H1 (cell line): ENCODE measurements at regions not wholly inside any gene's neighbourhood (a gene's known extent, or its start where the extent isn't known, plus 50 kb on each side); places are given as distances from the start of the nearest gene placed in this dataset.
A peak's percentile ranks its signal among the peaks of the same experiment; 100 is the strongest.

Source experiments
- CTCF ChIA-PET: fragments of 300-600 bp; sonication (Branson Sonifier 250); formaldehyde crosslinking; loops from one replicate; lab custom pipeline; 2021; ENCODE audit not compliant: partially characterized antibody; lab: Charles Lee
- POLR2A ChIA-PET: fragments of 300-600 bp; sonication (Branson Sonifier 250); formaldehyde crosslinking; loops from one replicate; lab custom pipeline; 2021; ENCODE audit warnings: inconsistent platforms; ENCODE audit not compliant: partially characterized antibody; lab: Charles Lee
- DNase-seq, 2 experiments: peaks; one replicate each; pipeline versions ENCODE4 v3.0.0 to v3.0.0-alpha.2; 2010 to 2022; ENCODE audit warnings: low spot score in 2 of 2, low read depth in 1 of 2, mixed read lengths in 1 of 2
- FAIRE-seq: peaks from 2 replicates; lab custom pipeline; 2011; peaks lifted over from hg19 to GRCh38; lab: Jason Lieb, UNC
- H2AFZ ChIP-seq: 2 replicates; pipeline ENCODE4 v1.8.1; 2012; ENCODE audit warnings: low read length, inconsistent platforms
- H2AK5ac ChIP-seq: 2 replicates; pipeline ENCODE4 v1.6.1; 2013; ENCODE audit warnings: low read depth, low read length
- H2BK120ac ChIP-seq: replicated peaks from 2 replicates; pipeline ENCODE3; 2013; ENCODE audit warnings: low read depth, low read length, inconsistent platforms
- H2BK12ac ChIP-seq: 2 replicates; pipeline ENCODE4 v1.6.1; 2013; ENCODE audit warnings: low read depth, low read length
- H2BK15ac ChIP-seq: 2 replicates; pipeline ENCODE4 v1.6.1; 2013; ENCODE audit warnings: low read length
- H2BK20ac ChIP-seq: 2 replicates; pipeline ENCODE4 v1.6.1; 2013; ENCODE audit warnings: low read length
- H2BK5ac ChIP-seq: 2 replicates; pipeline ENCODE4 v1.6.1; 2013; ENCODE audit warnings: low read depth, low read length
- H3K14ac ChIP-seq: 2 replicates; pipeline ENCODE4 v1.6.1; 2013; ENCODE audit warnings: inconsistent platforms; ENCODE audit not compliant: insufficient read length
- H3K18ac ChIP-seq: 2 replicates; pipeline ENCODE4 v1.6.1; 2013; ENCODE audit warnings: low read length; ENCODE audit errors: extremely low read depth
- H3K23ac ChIP-seq: 2 replicates; pipeline ENCODE4 v1.6.1; 2013; ENCODE audit warnings: inconsistent platforms; ENCODE audit not compliant: insufficient read length
- H3K23me2 ChIP-seq: 2 replicates; pipeline ENCODE4 v1.6.1; 2013; ENCODE audit warnings: low read depth, low read length
- H3K27ac ChIP-seq: 2 replicates; pipeline ENCODE4 v1.6.1; 2011; ENCODE audit warnings: low read depth, low read length, inconsistent platforms
- H3K27me3 ChIP-seq, 4 experiments: replicated peaks in 1 of 4; 1 replicate in 1 of 4; 2 replicates in 3 of 4; pipeline versions ENCODE4 v1.6.1 to v1.8.1; 2011 to 2013; ENCODE audit warnings: low read length in 3 of 4, mild to moderate bottlenecking in 3 of 4, inconsistent platforms in 2 of 4, mixed read lengths in 2 of 4, moderate library complexity in 1 of 4; ENCODE audit not compliant: control insufficient read depth in 3 of 4, insufficient read depth in 3 of 4; ENCODE audit errors: extremely low read depth in 1 of 4
- H3K36me3 ChIP-seq, 4 experiments: 2 replicates each; pipeline versions ENCODE4 v1.6.1 to v1.8.1; 2011 to 2013; ENCODE audit warnings: mild to moderate bottlenecking in 4 of 4, low read length in 3 of 4, moderate library complexity in 2 of 4, control low read depth in 1 of 4, inconsistent platforms in 1 of 4; ENCODE audit not compliant: insufficient read depth in 4 of 4, control insufficient read depth in 2 of 4
- H3K4ac ChIP-seq: replicated peaks from 2 replicates; pipeline ENCODE3; 2013; ENCODE audit warnings: low read length, low read depth, mixed read lengths, inconsistent platforms; ENCODE audit not compliant: insufficient read length
- H3K4me1 ChIP-seq, 4 experiments: replicated peaks in 1 of 4; 1 replicate in 1 of 4; 2 replicates in 3 of 4; pipeline versions ENCODE4 v1.6.1 to v1.8.1; 2011 to 2013; ENCODE audit warnings: low read length in 3 of 4, inconsistent platforms in 2 of 4, mixed read lengths in 1 of 4; ENCODE audit not compliant: insufficient read depth in 4 of 4, control insufficient read depth in 3 of 4
- H3K4me2 ChIP-seq, 2 experiments: 2 replicates each; pipeline versions ENCODE4 v1.6.1 to v1.8.1; 2011 to 2013; ENCODE audit warnings: low read depth in 2 of 2, low read length in 2 of 2, control low read depth in 1 of 2, inconsistent platforms in 1 of 2, mild to moderate bottlenecking in 1 of 2; ENCODE audit not compliant: insufficient read depth in 1 of 2
- H3K4me3 ChIP-seq, 4 experiments: fragments of 200-600, 300-600 bp in 1 of 4; sonication (generic), shearing (Covaris generic), sonication (Bioruptor Twin) in 1 of 4; 2 replicates each; pipeline versions ENCODE4 v1.5.1 to v1.8.1; 2011 to 2016; ENCODE audit warnings: low read length in 4 of 4, low read depth in 3 of 4, control low read depth in 2 of 4, inconsistent platforms in 2 of 4, mild to moderate bottlenecking in 2 of 4, mixed read lengths in 1 of 4, moderate library complexity in 1 of 4; ENCODE audit not compliant: insufficient read depth in 2 of 4; ENCODE audit errors: extremely low read depth in 1 of 4
- H3K56ac ChIP-seq: replicated peaks from 2 replicates; pipeline ENCODE3; 2013; ENCODE audit warnings: low read depth, mild to moderate bottlenecking, mixed read lengths, low read length, inconsistent platforms; ENCODE audit not compliant: insufficient read length
- H3K79me1 ChIP-seq: 2 replicates; pipeline ENCODE4 v1.6.1; 2013; ENCODE audit warnings: low read depth, low read length, control low read depth
- H3K79me2 ChIP-seq, 2 experiments: 2 replicates each; pipeline versions ENCODE4 v1.6.1 to v1.8.1; 2012 to 2013; ENCODE audit warnings: low read length in 2 of 2, mild to moderate bottlenecking in 2 of 2, inconsistent platforms in 1 of 2; ENCODE audit not compliant: insufficient read depth in 2 of 2, control insufficient read depth in 1 of 2
- H3K9ac ChIP-seq, 4 experiments: replicated peaks in 1 of 4; 1 replicate in 1 of 4; 2 replicates in 3 of 4; pipeline versions ENCODE4 v1.6.1 to v1.8.1; 2011 to 2013; ENCODE audit warnings: low read depth in 3 of 4, low read length in 3 of 4, control low read depth in 2 of 4, mild to moderate bottlenecking in 2 of 4, moderate library complexity in 2 of 4, inconsistent platforms in 1 of 4; ENCODE audit errors: extremely low read depth in 1 of 4
- H3K9me3 ChIP-seq, 2 experiments: 2 replicates each; pipeline versions ENCODE4 v1.6.1 to v1.8.1; 2012 to 2013; ENCODE audit warnings: mild to moderate bottlenecking in 2 of 2, moderate library complexity in 2 of 2, control low read depth in 1 of 2, inconsistent platforms in 1 of 2, low read depth in 1 of 2, low read length in 1 of 2, mixed read lengths in 1 of 2; ENCODE audit not compliant: insufficient read depth in 2 of 2
- H4K20me1 ChIP-seq, 2 experiments: replicated peaks in 1 of 2; 2 replicates each; pipeline versions ENCODE3 to v1.8.1; 2011 to 2013; ENCODE audit warnings: inconsistent platforms in 2 of 2, low read length in 2 of 2, mild to moderate bottlenecking in 1 of 2; ENCODE audit not compliant: insufficient read depth in 2 of 2, control insufficient read depth in 1 of 2
- H4K5ac ChIP-seq: 2 replicates; pipeline ENCODE4 v1.6.1; 2013; ENCODE audit warnings: low read length, low read depth, mixed read lengths, inconsistent platforms; ENCODE audit not compliant: insufficient read length
- H4K8ac ChIP-seq: 2 replicates; pipeline ENCODE4 v1.8.0; 2013; ENCODE audit warnings: mild to moderate bottlenecking, moderate library complexity, low read length, inconsistent platforms; ENCODE audit not compliant: insufficient read depth; ENCODE audit errors: extremely low read depth
- H4K91ac ChIP-seq: replicated peaks from 2 replicates; pipeline ENCODE3; 2013; ENCODE audit warnings: low read length, mixed read lengths, inconsistent platforms; ENCODE audit not compliant: insufficient read length
- CTCF ChIP-seq, 3 experiments: IDR thresholded peaks; 1 replicate in 2 of 3; 2 replicates in 1 of 3; pipeline versions ENCODE4 v1.5.1 to v1.6.1; 2011; ENCODE audit warnings: low read length in 3 of 3, mild to moderate bottlenecking in 3 of 3, inconsistent platforms in 2 of 3, low read depth in 1 of 3, moderate library complexity in 1 of 3; ENCODE audit not compliant: insufficient read depth in 1 of 3; ENCODE audit errors: control extremely low read depth in 1 of 3
- KDM1A ChIP-seq: fragments of 200-600, 300-600 bp; sonication (generic); IDR thresholded peaks from 2 replicates; pipeline ENCODE4 v1.7.1; 2016; ENCODE audit warnings: mild to moderate bottlenecking, low read length, borderline replicate concordance
- SRF ChIP-seq: IDR thresholded peaks from 2 replicates; pipeline ENCODE4 v1.6.1; 2011; ENCODE audit warnings: mild to moderate bottlenecking, low read depth, low read length, moderate library complexity
- SUZ12 ChIP-seq: fragments of 200-600 bp; sonication (generic); IDR thresholded peaks from 2 replicates; pipeline ENCODE4 v1.6.1; 2012; ENCODE audit warnings: mild to moderate bottlenecking, inconsistent platforms, low read length, moderate library complexity, mixed read lengths
- TEAD4 ChIP-seq: IDR thresholded peaks from 2 replicates; pipeline ENCODE4 v1.6.1; 2012; ENCODE audit warnings: low read depth, low read length, inconsistent platforms, mixed read lengths
- USF2 ChIP-seq: IDR thresholded peaks from 2 replicates; pipeline ENCODE4 v1.6.1; 2011; ENCODE audit warnings: low read length, improper control_type of control experiment
- WGBS, 2 experiments: shearing (Covaris generic) in 1 of 2; methylation state at CpG; one replicate each; pipeline versions ENCODE4 v1.1.6 to v1.1.7; 2013 to 2015; ENCODE audit warnings: low lambda C conversion rate in 2 of 2, mixed read lengths in 2 of 2, inconsistent platforms in 1 of 2, low coverage in 1 of 2, missing lambda C conversion rate in 1 of 2; ENCODE audit not compliant: insufficient replicate concordance in 2 of 2, insufficient coverage in 1 of 2, insufficient read length in 1 of 2; ENCODE audit errors: extremely low coverage in 1 of 2, missing lambda C conversion rate in 1 of 2; 5-methylcytosine and 5-hydroxymethylcytosine counted together

- Histone ChIP-seq H3K23ac (no peak overlapping the region), H3K4me3 (no peak overlapping the region), H2BK20ac (peak overlapping the region; percentile 69; the same call in 1 of the 2 replicates), H3K27me3 (no peaks in the 10 kb centered on the region), H3K79me2 (no peaks in the 10 kb centered on the region), H3K79me1 (no peaks in the 10 kb centered on the region), H2AK5ac (no peak overlapping the region), H3K9me3 (no peaks in the 10 kb centered on the region), H3K9ac (no peak overlapping the region), H3K14ac (no peak overlapping the region), H4K20me1 (no peaks in the 10 kb centered on the region), H2BK12ac (0 out of 2 replicates have a peak overlapping the region, but pooled peaks have one; percentile 77), H3K56ac (no peak overlapping the region), H3K23me2 (no peaks in the 10 kb centered on the region), H2AFZ (no peak overlapping the region), H3K18ac (no peak overlapping the region), H4K91ac (no peak overlapping the region), H3K4ac (no peak overlapping the region), H3K27ac (no peak overlapping the region), H2BK120ac (no peak overlapping the region), H2BK15ac (no peak overlapping the region), H3K4me1 (peaks cover 0 to 4% (median 0%) of the 10 kb centered on the region in 4 experiments; a peak in 1 of 7 replicates), H4K5ac (no peak overlapping the region), H4K8ac (no peak overlapping the region), H2BK5ac (no peak overlapping the region), H3K36me3 (no peaks in the 10 kb centered on the region), H3K4me2 (no peak overlapping the region)
- FAIRE-seq (no peak), DNase-seq (no peak)
- ChIA-PET POLR2A (no interaction called here), CTCF (interaction anchor here (0.7 kb wide), 1 partner anchor 378 kb away, joined by 3 read pairs; no protein-coding TSS in a partner anchor)
- TF ChIP-seq TEAD4 (no peak), KDM1A (no peak), SRF (no peak), CTCF (IDR thresholded peaks at IDR 0.05; ENCODE audit: control extremely low read depth in 1 of 3, insufficient read depth in 1 of 3, low read depth in 1 of 3, low read length in 3 of 3) (no peak), USF2 (no peak), SUZ12 (no peak)
- WGBS, 2 experiments = 84% methylated on average over 3 of the region's 3 CpGs; no CpG with 5 or more reads in 1 of the 2 experiments
Measured at GRCh38 chr5:4020400-4020799, 424.8 kb downstream of the IRX1 start.
